ENCODE measurements at regions not wholly inside any gene's neighbourhood (a gene's known extent, or its start where the extent isn't known, plus 50 kb on each side); places are given as distances from the start of the nearest gene placed in this dataset.
"Not testable (repeated sequence)": the region's sequence is repeated elsewhere in the genome, so short reads cannot be mapped to it uniquely, and the experiment has no call there.

- Mint-ChIP-seq H3K27me3 (peaks cover 0 to 22% (median 4%) of the 10 kb centered on the region in 5 donors), H3K4me3 (no peak overlapping the region)
Measured at GRCh38 chr9:119902611-119903010, 533.4 kb upstream of the BRINP1 start.

GRCh38 chr9:119898316-119898715, 529.1 kb upstream of the BRINP1 start:
- H3K27ac Mint-ChIP-seq, result no peak overlapping the region
- H3K4me3 Mint-ChIP-seq, result no peak overlapping the region
- no peaks in the 10 kb centered on the region for H3K4me1 Mint-ChIP-seq
- no peak for DNase-seq
- H3K36me3 Mint-ChIP-seq, result no peaks in the 10 kb centered on the region
- POLR2A ChIA-PET, result no interaction called here
- H3K27me3 Mint-ChIP-seq, result peaks cover 1 to 30% (median 9%) of the 10 kb centered on the region in 5 donors
- peaks cover 0 to 8% (median 0%) of the 10 kb centered on the region in 9 donors for H3K9me3 Mint-ChIP-seq
- no peak for ATAC-seq

More at GRCh38 chr9:119902611-119903010, 533.4 kb upstream of the BRINP1 start:
- peaks cover 0 to 6% (median 0%) of the 10 kb centered on the region in 3 donors for H3K36me3 Mint-ChIP-seq
- peak overlapping the region in 1 of 10 donors; percentile 37 for H3K27ac Mint-ChIP-seq
- peaks cover 0 to 11% (median 8%) of the 10 kb centered on the region in 9 donors for H3K9me3 Mint-ChIP-seq
- ATAC-seq (no peak), DNase-seq (no peak)
- POLR2A ChIA-PET, result no interaction called here
- no peaks in the 10 kb centered on the region for H3K4me1 Mint-ChIP-seq

DNA sequence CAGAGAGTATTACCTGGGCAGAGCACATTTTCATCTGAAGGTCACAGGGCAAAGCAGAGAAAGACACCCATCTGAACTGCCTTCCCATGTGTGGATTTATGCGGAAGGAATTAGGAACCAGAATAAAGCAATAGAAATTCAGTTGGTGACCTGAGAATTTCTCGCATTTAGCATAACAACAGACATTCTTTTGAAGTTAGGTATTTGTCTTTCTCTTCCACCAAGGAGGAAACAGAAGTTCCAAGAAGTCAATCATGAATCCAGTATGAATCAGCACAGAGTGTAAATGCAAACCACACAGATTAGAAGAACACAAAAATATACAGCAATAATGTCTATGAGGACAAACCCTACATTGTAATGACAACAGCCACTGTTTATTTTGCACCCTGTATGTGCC, 515.2 kb upstream of the BRINP1 start:
- H3K27me3 Mint-ChIP-seq, result peaks cover 0 to under 1% (median 0%) of the 10 kb centered on the region in 5 donors
- H3K4me3 Mint-ChIP-seq, result no peak overlapping the region
- POLR2A ChIA-PET, result no interaction called here
- H3K4me1 Mint-ChIP-seq, result no peaks in the 10 kb centered on the region
- DNase-seq, result no peak
- no peak overlapping the region for H3K27ac Mint-ChIP-seq
- ATAC-seq, result no peak
- H3K9me3 Mint-ChIP-seq, result peaks cover 0 to 4% (median 0%) of the 10 kb centered on the region in 9 donors
- no peaks in the 10 kb centered on the region for H3K36me3 Mint-ChIP-seq

DNA sequence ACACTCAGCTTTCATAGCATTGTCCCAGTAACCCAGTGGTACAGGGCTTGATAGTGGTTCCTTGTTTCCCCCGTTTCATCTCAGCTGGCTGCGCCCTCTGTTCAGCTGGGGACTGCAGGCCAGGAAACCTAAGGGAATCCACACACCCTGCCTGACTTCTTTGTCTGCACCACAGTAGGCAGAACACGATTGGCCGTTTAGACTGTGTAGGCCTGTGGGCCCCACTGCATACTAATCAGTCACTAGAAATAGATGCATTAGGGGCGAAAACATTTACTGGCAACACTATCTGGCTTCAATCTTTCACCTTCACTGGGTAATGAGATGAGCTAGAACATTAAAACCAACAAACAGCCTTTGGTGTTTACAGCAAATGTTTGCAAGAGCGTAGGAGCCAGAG, 512.7 kb upstream of the BRINP1 start:
- H3K27me3 Mint-ChIP-seq, result peaks cover 0 to 5% (median 0%) of the 10 kb centered on the region in 5 donors
- no peak for ATAC-seq
- no peak overlapping the region for H3K27ac Mint-ChIP-seq
- no peak overlapping the region for H3K4me3 Mint-ChIP-seq
- POLR2A ChIA-PET, result no interaction called here
- H3K4me1 Mint-ChIP-seq, result no peaks in the 10 kb centered on the region
- DNase-seq, result no peak
- H3K36me3 Mint-ChIP-seq, result no peaks in the 10 kb centered on the region
- H3K9me3 Mint-ChIP-seq, result peaks cover 0 to 4% (median 0%) of the 10 kb centered on the region in 9 donors

DNA sequence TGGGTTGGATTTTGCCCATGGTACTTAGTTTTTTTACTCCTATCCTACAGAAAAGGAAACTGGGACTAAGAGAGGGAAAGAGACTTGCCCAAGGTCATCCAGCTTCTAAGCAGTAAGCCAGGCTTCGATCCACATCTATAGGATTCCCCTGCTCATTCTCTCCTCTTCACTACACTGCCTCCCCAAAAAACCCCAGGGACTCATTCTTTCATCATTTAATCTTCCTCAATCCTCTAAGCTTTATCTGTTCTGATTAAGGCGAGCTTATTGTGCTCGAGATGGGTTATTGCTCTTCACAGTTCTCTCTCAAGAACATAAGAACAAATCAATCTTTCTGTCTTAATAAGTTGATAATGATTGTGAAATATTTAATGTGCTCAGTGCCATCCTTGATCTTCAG, 511.1 kb upstream of the BRINP1 start:
- Mint-ChIP-seq H3K4me1 (no peaks in the 10 kb centered on the region), H3K27ac (no peak overlapping the region), H3K36me3 (no peaks in the 10 kb centered on the region), H3K27me3 (peaks cover 0 to 5% (median 0%) of the 10 kb centered on the region in 5 donors), H3K4me3 (no peak overlapping the region), H3K9me3 (peaks cover 0 to 4% (median 0%) of the 10 kb centered on the region in 9 donors)
- DNase-seq (no peak), ATAC-seq (no peak)
- POLR2A ChIA-PET, result no interaction called here

GRCh38 chr9:119877306-119877705, 508.1 kb upstream of the BRINP1 start:
- H3K4me3 Mint-ChIP-seq, result no peak overlapping the region
- ATAC-seq (no peak), DNase-seq (no peak)
- H3K27ac Mint-ChIP-seq, result no peak overlapping the region
- no peaks in the 10 kb centered on the region for H3K4me1 Mint-ChIP-seq
- peaks cover 0 to 4% (median 0%) of the 10 kb centered on the region in 9 donors for H3K9me3 Mint-ChIP-seq
- H3K27me3 Mint-ChIP-seq, result peaks cover 0 to 10% (median 2%) of the 10 kb centered on the region in 5 donors
- POLR2A ChIA-PET, result no interaction called here
- no peaks in the 10 kb centered on the region for H3K36me3 Mint-ChIP-seq

- peaks cover 0 to 7% (median 0%) of the 10 kb centered on the region in 9 donors for H3K9me3 Mint-ChIP-seq
- POLR2A ChIA-PET, result no interaction called here
- DNase-seq, result no peak
- H3K36me3 Mint-ChIP-seq, result no peaks in the 10 kb centered on the region
- no peak overlapping the region for H3K27ac Mint-ChIP-seq
- H3K4me3 Mint-ChIP-seq, result no peak overlapping the region
- ATAC-seq, result no peak
- H3K27me3 Mint-ChIP-seq, result peaks cover 0 to 10% (median 0%) of the 10 kb centered on the region in 5 donors
- H3K4me1 Mint-ChIP-seq, result no peaks in the 10 kb centered on the region
Measured at GRCh38 chr9:119873877-119874276, 504.6 kb upstream of the BRINP1 start.

GRCh38 chr9:119870251-119870650, 501.0 kb upstream of the BRINP1 start:
- H3K27ac Mint-ChIP-seq, H3K27me3 Mint-ChIP-seq, POLR2A ChIA-PET, DNase-seq, H3K4me3 Mint-ChIP-seq, ATAC-seq, H3K4me1 Mint-ChIP-seq, H3K36me3 Mint-ChIP-seq: not testable (repeated sequence)
- H3K9me3 Mint-ChIP-seq, result peaks cover 0 to 11% (median 3%) of the 10 kb centered on the region in 9 donors

DNA sequence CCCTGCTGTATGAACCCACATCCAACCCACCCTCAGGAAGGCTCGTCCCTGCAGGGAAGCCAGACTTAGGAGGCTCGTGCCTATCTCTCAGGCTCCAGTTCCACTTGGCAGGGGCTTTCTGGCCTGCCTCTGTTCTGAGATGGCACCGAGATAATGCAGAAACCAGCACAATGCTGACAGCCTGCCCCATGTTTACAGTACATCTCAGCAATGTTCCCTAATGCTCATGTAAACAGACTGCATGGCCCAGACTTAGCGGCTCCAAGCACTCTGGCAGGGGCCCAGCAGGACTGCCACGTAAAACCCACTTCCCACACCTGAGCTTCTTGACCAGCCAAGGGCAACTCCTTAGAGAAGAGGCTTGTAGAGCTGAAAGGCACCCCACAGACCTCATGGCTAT, 499.5 kb upstream of the BRINP1 start:
- H3K36me3 Mint-ChIP-seq, result no peaks in the 10 kb centered on the region
- ATAC-seq (no peak), DNase-seq (no peak)
- POLR2A ChIA-PET, result no interaction called here
- peaks cover 0 to 2% (median 0%) of the 10 kb centered on the region in 5 donors for H3K27me3 Mint-ChIP-seq
- H3K4me1 Mint-ChIP-seq, result no peaks in the 10 kb centered on the region
- no peak overlapping the region for H3K4me3 Mint-ChIP-seq
- no peak overlapping the region for H3K27ac Mint-ChIP-seq
- H3K9me3 Mint-ChIP-seq, result peaks cover 0 to 16% (median 3%) of the 10 kb centered on the region in 9 donors

DNA sequence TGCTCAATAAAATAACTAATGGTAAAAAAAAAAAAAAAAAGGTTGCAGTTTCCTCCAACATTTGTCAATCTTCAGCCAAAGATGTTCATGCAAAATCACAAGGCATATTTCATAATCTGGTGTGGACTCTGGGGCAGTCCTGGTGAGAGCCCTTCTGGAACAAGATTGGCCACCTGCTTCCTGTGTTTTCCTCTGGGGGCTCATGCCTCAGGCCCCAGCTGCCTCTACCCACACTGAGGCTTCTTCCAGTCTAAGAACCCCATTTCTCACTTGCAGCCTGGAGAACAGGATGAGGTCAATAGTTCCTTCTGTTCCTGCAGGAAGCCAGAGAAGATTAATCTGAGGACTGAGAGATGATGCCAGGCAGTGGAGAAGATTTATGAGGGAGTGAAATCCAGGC, 492.6 kb upstream of the BRINP1 start:
- Mint-ChIP-seq H3K27me3 (peaks cover 0 to 24% (median 2%) of the 10 kb centered on the region in 5 donors), H3K27ac (no peak overlapping the region), H3K4me3 (no peak overlapping the region), H3K9me3 (peaks cover 0 to 16% (median 2%) of the 10 kb centered on the region in 9 donors), H3K4me1 (no peaks in the 10 kb centered on the region), H3K36me3 (no peaks in the 10 kb centered on the region)
- no peak for ATAC-seq
- no peak for DNase-seq
- POLR2A ChIA-PET, result no interaction called here

GRCh38 chr9:119859128-119859527, 489.9 kb upstream of the BRINP1 start:
- Mint-ChIP-seq H3K9me3 (peaks cover 0 to 8% (median 2%) of the 10 kb centered on the region in 9 donors), H3K27ac (no peak overlapping the region), H3K36me3 (no peaks in the 10 kb centered on the region), H3K27me3 (peaks cover 0 to 32% (median 2%) of the 10 kb centered on the region in 5 donors), H3K4me3 (no peak overlapping the region), H3K4me1 (no peaks in the 10 kb centered on the region)
- no peak for ATAC-seq
- POLR2A ChIA-PET, result no interaction called here
- DNase-seq, result no peak

DNA sequence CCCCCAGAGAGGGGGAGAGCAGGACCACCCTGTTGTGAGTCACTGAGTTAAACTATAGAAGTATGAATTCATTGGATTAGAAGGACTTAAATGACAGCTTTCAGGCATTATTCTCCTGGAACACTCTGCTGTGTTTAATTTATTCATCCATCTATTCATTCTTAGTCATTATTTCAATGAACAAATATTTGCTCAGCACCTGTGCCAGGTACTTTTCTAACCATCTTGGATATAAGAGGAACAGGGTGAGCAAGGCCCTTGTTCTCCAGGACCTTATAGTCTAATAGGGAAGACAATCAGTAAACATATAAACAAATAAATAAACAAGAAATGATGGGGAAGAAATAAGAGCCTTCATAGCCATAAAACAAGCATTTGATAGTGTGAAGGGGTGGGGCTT, 483.9 kb upstream of the BRINP1 start:
- no peak for ATAC-seq
- Mint-ChIP-seq H3K36me3 (no peaks in the 10 kb centered on the region), H3K4me3 (no peak overlapping the region), H3K4me1 (no peaks in the 10 kb centered on the region), H3K27me3 (peaks cover 0 to 23% (median 7%) of the 10 kb centered on the region in 5 donors), H3K27ac (no peak overlapping the region), H3K9me3 (peaks cover 0 to 11% (median 1%) of the 10 kb centered on the region in 9 donors)
- POLR2A ChIA-PET, result no interaction called here
- DNase-seq, result no peak

DNA sequence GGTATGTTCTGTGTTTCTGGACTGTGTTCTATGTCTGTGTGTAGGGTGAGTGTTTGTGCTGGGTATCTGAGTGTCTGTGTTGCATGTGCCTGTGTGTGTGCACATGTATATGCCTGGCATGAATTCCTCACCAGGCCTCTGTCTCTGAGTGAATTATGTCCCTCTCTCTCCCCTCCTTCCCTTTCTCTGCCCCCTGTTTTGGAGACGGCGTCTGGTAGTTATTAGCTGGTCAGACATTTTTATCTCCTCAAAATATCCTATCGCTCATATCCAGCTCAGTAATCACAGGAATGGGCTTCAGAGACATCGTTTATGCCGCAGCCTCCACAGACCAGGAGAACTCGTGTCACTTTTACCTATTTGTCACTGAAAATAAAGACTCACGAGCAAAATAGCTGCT, 483.2 kb upstream of the BRINP1 start:
- Mint-ChIP-seq H3K27ac (no peak overlapping the region), H3K4me3 (no peak overlapping the region), H3K9me3 (peaks cover 0 to 11% (median 1%) of the 10 kb centered on the region in 9 donors), H3K4me1 (no peaks in the 10 kb centered on the region), H3K27me3 (peaks cover 0 to 23% (median 7%) of the 10 kb centered on the region in 5 donors), H3K36me3 (no peaks in the 10 kb centered on the region)
- DNase-seq, result no peak
- ATAC-seq, result no peak
- POLR2A ChIA-PET, result no interaction called here

DNA sequence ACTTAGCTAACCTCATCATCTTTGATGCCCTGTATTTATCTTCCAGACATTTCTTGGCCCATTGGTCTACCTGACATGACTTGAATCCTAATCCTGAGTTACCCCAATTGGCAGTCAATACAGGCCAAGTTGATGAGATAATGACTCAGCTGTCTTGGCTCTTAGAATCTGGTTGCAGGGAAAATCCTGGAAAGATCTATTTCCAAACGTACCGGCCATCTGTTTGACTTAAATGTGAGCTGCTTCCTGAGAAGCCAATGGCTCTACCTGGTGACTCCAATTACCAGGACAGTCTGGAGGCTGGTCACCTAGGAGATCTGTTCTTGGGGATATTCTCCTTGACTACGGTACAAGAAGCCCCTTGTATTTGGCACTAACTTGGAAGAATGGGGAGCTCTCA, 475.2 kb upstream of the BRINP1 start:
- POLR2A ChIA-PET, result no interaction called here
- no peak for DNase-seq
- Mint-ChIP-seq H3K36me3 (no peaks in the 10 kb centered on the region), H3K4me3 (no peak overlapping the region), H3K4me1 (no peaks in the 10 kb centered on the region), H3K27ac (no peak overlapping the region), H3K27me3 (peaks cover 0 to 11% (median 2%) of the 10 kb centered on the region in 5 donors), H3K9me3 (peaks cover 0 to 10% (median 4%) of the 10 kb centered on the region in 9 donors)
- no peak for ATAC-seq

Measured in naive thymus-derived CD8-positive, alpha-beta T cell (primary cell).